HepG2 (cell line): ENCODE measurements at regions not wholly inside any gene's neighbourhood (a gene's known extent, or its start where the extent isn't known, plus 50 kb on each side); places are given as distances from the start of the nearest gene placed in this dataset.
A peak's percentile ranks its signal among the peaks of the same experiment; 100 is the strongest.

Experiments used
- BRD4 ChIP-seq: sonication (generic); formaldehyde crosslinking; IDR thresholded peaks from 2 replicates; pipeline ENCODE4 v1.4.0; 2020; ENCODE audit warnings: missing genetic modification reagents
- ELF4 ChIP-seq: sonication (generic); formaldehyde crosslinking; IDR thresholded peaks from 2 replicates; pipeline ENCODE4 v1.5.0; 2020; ENCODE audit warnings: missing genetic modification reagents, mild to moderate bottlenecking, moderate library complexity, borderline replicate concordance
- ETV5 ChIP-seq: IDR thresholded peaks from 2 replicates; pipeline ENCODE4 v1.6.1; 2018; ENCODE audit warnings: missing biosample characterization, missing genetic modification reagents, inconsistent platforms, borderline replicate concordance
- KLF6 ChIP-seq: IDR thresholded peaks from 2 replicates; pipeline ENCODE4 v1.8.0; 2016; ENCODE audit warnings: missing biosample characterization, missing genetic modification reagents
- MXD1 ChIP-seq: sonication (generic); formaldehyde crosslinking; IDR thresholded peaks from 2 replicates; pipeline ENCODE4 v1.4.0; 2020; ENCODE audit warnings: mild to moderate bottlenecking, missing genetic modification reagents
- NCOR1 ChIP-seq: fragments of 200-600 bp; sonication (generic); IDR thresholded peaks from 2 replicates; pipeline ENCODE4 v1.7.0; 2017; ENCODE audit warnings: antibody characterized with exemption, low read length, borderline replicate concordance
- NFKB2 ChIP-seq: sonication (generic); formaldehyde crosslinking; IDR thresholded peaks from 2 replicates; pipeline ENCODE4 v1.4.0; 2020; ENCODE audit warnings: missing genetic modification reagents, borderline replicate concordance
- SRY ChIP-seq: sonication (generic); formaldehyde crosslinking; IDR thresholded peaks from 2 replicates; pipeline ENCODE4 v1.8.0; 2022; ENCODE audit warnings: mild to moderate bottlenecking, missing genetic modification reagents
- SUZ12 ChIP-seq: fragments of 150-350 bp; IDR thresholded peaks from 2 replicates; pipeline ENCODE4 v1.6.1; 2014; ENCODE audit warnings: low read depth, low read length
- ZNF687 ChIP-seq: sonication (generic); formaldehyde crosslinking; IDR thresholded peaks from 2 replicates; pipeline ENCODE4 v1.5.1; 2020; ENCODE audit warnings: mild to moderate bottlenecking, missing genetic modification reagents, moderate library complexity
- ZNF781 ChIP-seq: sonication (generic); formaldehyde crosslinking; IDR thresholded peaks from 2 replicates; pipeline ENCODE4 v1.5.1; 2020; ENCODE audit warnings: borderline replicate concordance, mild to moderate bottlenecking, missing genetic modification reagents; ENCODE audit errors: not compliant biosample characterization
- ZSCAN30 ChIP-seq: sonication (generic); formaldehyde crosslinking; IDR thresholded peaks from 2 replicates; pipeline ENCODE4 v1.5.0; 2020; ENCODE audit warnings: mild to moderate bottlenecking, missing genetic modification reagents
- TF ChIP-seq, protein P1 (sequence below): sonication (generic); formaldehyde crosslinking; IDR thresholded peaks from 2 replicates; pipeline ENCODE4 v1.4.0; 2020; ENCODE audit warnings: missing genetic modification reagents
- TF ChIP-seq, protein P2 (sequence below): sonication (generic); formaldehyde crosslinking; IDR thresholded peaks from 2 replicates; pipeline ENCODE4 v1.4.0; 2020; ENCODE audit warnings: mild to moderate bottlenecking, missing genetic modification reagents
- TF ChIP-seq, protein P3 (sequence below): sonication (generic); formaldehyde crosslinking; IDR thresholded peaks from 2 replicates; pipeline ENCODE4 v1.4.0; 2020; ENCODE audit warnings: missing genetic modification reagents

GRCh38 chr2:12456293-12457106 lies 260.2 kb upstream of the TRIB2 start (continued):
- TF ChIP-seq BRD4 (CRISPR knock-in tag): no peak
- TF ChIP-seq, protein P1, sequence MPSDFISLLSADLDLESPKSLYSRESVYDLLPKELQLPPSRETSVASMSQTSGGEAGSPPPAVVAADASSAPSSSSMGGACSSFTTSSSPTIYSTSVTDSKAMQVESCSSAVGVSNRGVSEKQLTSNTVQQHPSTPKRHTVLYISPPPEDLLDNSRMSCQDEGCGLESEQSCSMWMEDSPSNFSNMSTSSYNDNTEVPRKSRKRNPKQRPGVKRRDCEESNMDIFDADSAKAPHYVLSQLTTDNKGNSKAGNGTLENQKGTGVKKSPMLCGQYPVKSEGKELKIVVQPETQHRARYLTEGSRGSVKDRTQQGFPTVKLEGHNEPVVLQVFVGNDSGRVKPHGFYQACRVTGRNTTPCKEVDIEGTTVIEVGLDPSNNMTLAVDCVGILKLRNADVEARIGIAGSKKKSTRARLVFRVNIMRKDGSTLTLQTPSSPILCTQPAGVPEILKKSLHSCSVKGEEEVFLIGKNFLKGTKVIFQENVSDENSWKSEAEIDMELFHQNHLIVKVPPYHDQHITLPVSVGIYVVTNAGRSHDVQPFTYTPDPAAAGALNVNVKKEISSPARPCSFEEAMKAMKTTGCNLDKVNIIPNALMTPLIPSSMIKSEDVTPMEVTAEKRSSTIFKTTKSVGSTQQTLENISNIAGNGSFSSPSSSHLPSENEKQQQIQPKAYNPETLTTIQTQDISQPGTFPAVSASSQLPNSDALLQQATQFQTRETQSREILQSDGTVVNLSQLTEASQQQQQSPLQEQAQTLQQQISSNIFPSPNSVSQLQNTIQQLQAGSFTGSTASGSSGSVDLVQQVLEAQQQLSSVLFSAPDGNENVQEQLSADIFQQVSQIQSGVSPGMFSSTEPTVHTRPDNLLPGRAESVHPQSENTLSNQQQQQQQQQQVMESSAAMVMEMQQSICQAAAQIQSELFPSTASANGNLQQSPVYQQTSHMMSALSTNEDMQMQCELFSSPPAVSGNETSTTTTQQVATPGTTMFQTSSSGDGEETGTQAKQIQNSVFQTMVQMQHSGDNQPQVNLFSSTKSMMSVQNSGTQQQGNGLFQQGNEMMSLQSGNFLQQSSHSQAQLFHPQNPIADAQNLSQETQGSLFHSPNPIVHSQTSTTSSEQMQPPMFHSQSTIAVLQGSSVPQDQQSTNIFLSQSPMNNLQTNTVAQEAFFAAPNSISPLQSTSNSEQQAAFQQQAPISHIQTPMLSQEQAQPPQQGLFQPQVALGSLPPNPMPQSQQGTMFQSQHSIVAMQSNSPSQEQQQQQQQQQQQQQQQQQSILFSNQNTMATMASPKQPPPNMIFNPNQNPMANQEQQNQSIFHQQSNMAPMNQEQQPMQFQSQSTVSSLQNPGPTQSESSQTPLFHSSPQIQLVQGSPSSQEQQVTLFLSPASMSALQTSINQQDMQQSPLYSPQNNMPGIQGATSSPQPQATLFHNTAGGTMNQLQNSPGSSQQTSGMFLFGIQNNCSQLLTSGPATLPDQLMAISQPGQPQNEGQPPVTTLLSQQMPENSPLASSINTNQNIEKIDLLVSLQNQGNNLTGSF (CRISPR knock-in tag): no peak
- TF ChIP-seq KLF6 (CRISPR knock-in tag): peak; percentile 69; the same call in 1 of the 2 replicates
- peak; percentile 92 for TF ChIP-seq NCOR1
- no peak for TF ChIP-seq ZNF781 (CRISPR knock-in tag)
- no peak for TF ChIP-seq ELF4
- no peak for TF ChIP-seq NFKB2 (CRISPR knock-in tag)
- no peak for TF ChIP-seq ZSCAN30 (CRISPR knock-in tag)
- TF ChIP-seq SUZ12: no peak
- TF ChIP-seq, protein P2, sequence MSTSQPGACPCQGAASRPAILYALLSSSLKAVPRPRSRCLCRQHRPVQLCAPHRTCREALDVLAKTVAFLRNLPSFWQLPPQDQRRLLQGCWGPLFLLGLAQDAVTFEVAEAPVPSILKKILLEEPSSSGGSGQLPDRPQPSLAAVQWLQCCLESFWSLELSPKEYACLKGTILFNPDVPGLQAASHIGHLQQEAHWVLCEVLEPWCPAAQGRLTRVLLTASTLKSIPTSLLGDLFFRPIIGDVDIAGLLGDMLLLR: no peak
- TF ChIP-seq, protein P3, sequence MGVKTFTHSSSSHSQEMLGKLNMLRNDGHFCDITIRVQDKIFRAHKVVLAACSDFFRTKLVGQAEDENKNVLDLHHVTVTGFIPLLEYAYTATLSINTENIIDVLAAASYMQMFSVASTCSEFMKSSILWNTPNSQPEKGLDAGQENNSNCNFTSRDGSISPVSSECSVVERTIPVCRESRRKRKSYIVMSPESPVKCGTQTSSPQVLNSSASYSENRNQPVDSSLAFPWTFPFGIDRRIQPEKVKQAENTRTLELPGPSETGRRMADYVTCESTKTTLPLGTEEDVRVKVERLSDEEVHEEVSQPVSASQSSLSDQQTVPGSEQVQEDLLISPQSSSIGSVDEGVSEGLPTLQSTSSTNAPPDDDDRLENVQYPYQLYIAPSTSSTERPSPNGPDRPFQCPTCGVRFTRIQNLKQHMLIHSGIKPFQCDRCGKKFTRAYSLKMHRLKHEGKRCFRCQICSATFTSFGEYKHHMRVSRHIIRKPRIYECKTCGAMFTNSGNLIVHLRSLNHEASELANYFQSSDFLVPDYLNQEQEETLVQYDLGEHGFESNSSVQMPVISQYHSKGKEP (CRISPR knock-in tag): no peak
- no peak for TF ChIP-seq ZNF687 (CRISPR knock-in tag)
- TF ChIP-seq ETV5 (CRISPR knock-in tag): peak; percentile 56; the same call in 1 of the 2 replicates
- no peak for TF ChIP-seq MXD1
- TF ChIP-seq SRY: no peak
